ENCODE measurements at regions not wholly inside any gene's neighbourhood (a gene's known extent, or its start where the extent isn't known, plus 50 kb on each side); places are given as distances from the start of the nearest gene placed in this dataset.

DNA sequence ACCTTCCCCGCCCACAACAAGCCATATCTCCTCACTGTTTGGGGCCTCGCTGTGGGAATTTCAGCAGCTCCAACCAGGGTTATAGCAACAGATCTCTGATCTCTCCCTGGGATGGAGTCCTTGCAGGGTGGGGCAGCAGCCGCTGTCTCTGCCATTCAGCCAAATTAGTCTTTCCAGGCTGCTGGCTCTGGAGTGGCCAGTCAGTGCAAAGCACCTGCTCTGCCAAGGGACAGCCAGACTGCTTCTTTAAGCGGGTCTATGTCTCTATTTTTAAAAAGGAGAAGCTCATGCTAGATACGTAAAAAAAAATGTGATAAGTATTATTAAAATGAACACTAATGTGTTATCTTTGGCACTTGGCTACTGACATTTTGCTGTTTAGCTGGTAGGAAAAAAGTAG is 380.2 kb downstream of the CDH10 start:
- TF ChIP-seq, protein P1, sequence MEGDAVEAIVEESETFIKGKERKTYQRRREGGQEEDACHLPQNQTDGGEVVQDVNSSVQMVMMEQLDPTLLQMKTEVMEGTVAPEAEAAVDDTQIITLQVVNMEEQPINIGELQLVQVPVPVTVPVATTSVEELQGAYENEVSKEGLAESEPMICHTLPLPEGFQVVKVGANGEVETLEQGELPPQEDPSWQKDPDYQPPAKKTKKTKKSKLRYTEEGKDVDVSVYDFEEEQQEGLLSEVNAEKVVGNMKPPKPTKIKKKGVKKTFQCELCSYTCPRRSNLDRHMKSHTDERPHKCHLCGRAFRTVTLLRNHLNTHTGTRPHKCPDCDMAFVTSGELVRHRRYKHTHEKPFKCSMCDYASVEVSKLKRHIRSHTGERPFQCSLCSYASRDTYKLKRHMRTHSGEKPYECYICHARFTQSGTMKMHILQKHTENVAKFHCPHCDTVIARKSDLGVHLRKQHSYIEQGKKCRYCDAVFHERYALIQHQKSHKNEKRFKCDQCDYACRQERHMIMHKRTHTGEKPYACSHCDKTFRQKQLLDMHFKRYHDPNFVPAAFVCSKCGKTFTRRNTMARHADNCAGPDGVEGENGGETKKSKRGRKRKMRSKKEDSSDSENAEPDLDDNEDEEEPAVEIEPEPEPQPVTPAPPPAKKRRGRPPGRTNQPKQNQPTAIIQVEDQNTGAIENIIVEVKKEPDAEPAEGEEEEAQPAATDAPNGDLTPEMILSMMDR (IDR thresholded peaks at IDR 0.05) = no peak
- no peak for TF ChIP-seq POLR2A (IDR thresholded peaks at IDR 0.05)
